Activated CD4-positive, alpha-beta memory T cell treated with anti-CD3 and anti-CD28 coated beads for 36 hours (primary cell): ENCODE measurements at regions not wholly inside any gene's neighbourhood (a gene's known extent, or its start where the extent isn't known, plus 50 kb on each side); places are given as distances from the start of the nearest gene placed in this dataset.

Source experiments
- CTCF ChIA-PET: fragments of 350-600 bp; sonication (Branson Sonifier 250); formaldehyde crosslinking; loops from one replicate; lab custom pipeline; 2021; ENCODE audit warnings: antibody characterized with exemption, inconsistent platforms; lab: Charles Lee
- POLR2A ChIA-PET: fragments of 350-600 bp; sonication (Branson Sonifier 250); formaldehyde crosslinking; loops from one replicate; lab custom pipeline; 2021; ENCODE audit warnings: antibody characterized with exemption; lab: Charles Lee
- DNase-seq: peaks from one replicate; pipeline ENCODE4 v3.0.0-alpha.2; 2020
- H3K27ac Mint-ChIP-seq: one replicate; pipeline ENCODE4 v1.8.0; 2021; ENCODE audit warnings: mixed read lengths
- H3K27me3 Mint-ChIP-seq: one replicate; pipeline ENCODE4 v1.8.0; 2021; ENCODE audit warnings: mixed read lengths
- H3K36me3 Mint-ChIP-seq: one replicate; pipeline ENCODE4 v1.8.0; 2021; ENCODE audit warnings: mixed read lengths
- H3K4me1 Mint-ChIP-seq: one replicate; pipeline ENCODE4 v1.8.0; 2021; ENCODE audit warnings: low read depth, mixed read lengths
- H3K4me3 Mint-ChIP-seq: one replicate; pipeline ENCODE4 v1.8.0; 2021; ENCODE audit warnings: mild to moderate bottlenecking, mixed read lengths
- H3K9me3 Mint-ChIP-seq: one replicate; pipeline ENCODE4 v1.8.0; 2021; ENCODE audit warnings: mixed read lengths
- intact Hi-C: fragments of 100-400 bp; cut with micrococcal nuclease; formaldehyde crosslinking; loops from one replicate; pipeline ENCODE4 v1.15.1; 2023

DNA sequence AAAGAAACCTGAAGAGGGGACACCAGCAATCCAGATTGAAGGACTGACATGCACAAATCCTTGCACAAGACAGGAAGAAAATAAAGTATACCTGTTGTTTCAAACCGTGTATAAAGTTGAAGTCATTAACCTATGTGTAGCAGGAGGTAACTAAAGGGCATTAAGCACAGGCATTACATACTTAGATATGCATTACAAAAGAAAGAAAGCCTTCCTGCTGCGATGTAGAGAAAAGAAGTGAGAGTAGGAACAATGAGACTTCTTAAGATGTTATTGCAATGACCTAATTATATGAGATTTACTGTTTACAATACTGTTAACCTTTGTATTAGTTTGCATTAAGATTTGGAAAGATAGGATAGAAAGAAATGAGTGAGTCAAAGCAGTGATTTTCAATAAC lies 308.9 kb upstream of the PTPRD start:
- Mint-ChIP-seq H3K9me3 (peaks cover 36% of the 10 kb centered on the region), H3K27ac (no peak overlapping the region), H3K36me3 (no peaks in the 10 kb centered on the region), H3K4me1 (no peaks in the 10 kb centered on the region), H3K27me3 (no peaks in the 10 kb centered on the region), H3K4me3 (no peak overlapping the region)
- intact Hi-C loops: no loop called here
- ChIA-PET CTCF (no interaction called here), POLR2A (no interaction called here)
- no peak for DNase-seq

- POLR2A ChIA-PET: no interaction called here
- Mint-ChIP-seq H3K27me3 (no peaks in the 10 kb centered on the region), H3K36me3 (no peaks in the 10 kb centered on the region), H3K4me1 (no peaks in the 10 kb centered on the region), H3K9me3 (peaks cover 33% of the 10 kb centered on the region), H3K27ac (no peak overlapping the region), H3K4me3 (no peak overlapping the region)
- intact Hi-C loops: no loop called here
- CTCF ChIA-PET: no interaction called here
- no peak for DNase-seq
These were observed 313.1 kb upstream of the PTPRD start for GRCh38 chr9:10925896-10926295.

GRCh38 chr9:10928372-10928771 lies 315.6 kb upstream of the PTPRD start:
- H3K9me3 Mint-ChIP-seq: peaks cover 24% of the 10 kb centered on the region
- DNase-seq: no peak
- H3K4me3 Mint-ChIP-seq: no peak overlapping the region
- POLR2A ChIA-PET: no interaction called here
- H3K27me3 Mint-ChIP-seq: no peaks in the 10 kb centered on the region
- H3K36me3 Mint-ChIP-seq: no peaks in the 10 kb centered on the region
- H3K27ac Mint-ChIP-seq: no peak overlapping the region
- no peaks in the 10 kb centered on the region for H3K4me1 Mint-ChIP-seq
- intact Hi-C loops: no loop called here
- CTCF ChIA-PET: no interaction called here

- Mint-ChIP-seq H3K36me3 (no peaks in the 10 kb centered on the region), H3K27me3 (no peaks in the 10 kb centered on the region), H3K9me3 (peaks cover 16% of the 10 kb centered on the region), H3K4me3 (no peak overlapping the region), H3K27ac (no peak overlapping the region), H3K4me1 (no peaks in the 10 kb centered on the region)
- DNase-seq: no peak
- ChIA-PET POLR2A (no interaction called here), CTCF (no interaction called here)
- intact Hi-C loops: no loop called here
These were observed 317.3 kb upstream of the PTPRD start for GRCh38 chr9:10930081-10930480.

- POLR2A ChIA-PET: no interaction called here
- Mint-ChIP-seq H3K4me3 (no peak overlapping the region), H3K36me3 (no peaks in the 10 kb centered on the region), H3K27me3 (no peaks in the 10 kb centered on the region), H3K27ac (no peak overlapping the region), H3K9me3 (peaks cover 17% of the 10 kb centered on the region), H3K4me1 (no peaks in the 10 kb centered on the region)
- CTCF ChIA-PET: no interaction called here
- intact Hi-C loops: no loop called here
- no peak for DNase-seq
These were observed 334.0 kb upstream of the PTPRD start for GRCh38 chr9:10946676-10947410.

DNA sequence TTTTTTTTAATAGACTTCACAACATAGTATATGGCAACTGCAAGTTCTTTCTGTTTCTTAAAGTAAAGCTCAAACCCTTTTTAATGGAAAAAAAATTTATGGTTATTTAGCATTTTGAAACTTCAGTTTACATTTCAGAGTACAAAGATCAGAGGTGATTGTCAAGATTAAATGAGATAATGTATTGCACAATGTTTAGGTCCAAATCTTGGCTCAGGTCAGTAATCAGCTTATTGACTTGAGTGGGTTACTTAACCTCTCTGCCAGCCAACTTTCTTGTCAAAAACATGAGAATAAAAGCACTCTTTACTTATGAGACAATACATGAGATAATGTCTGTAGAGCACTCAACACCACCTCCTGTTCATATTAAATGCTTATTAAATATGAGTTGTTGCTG lies 345.1 kb upstream of the PTPRD start:
- Mint-ChIP-seq H3K4me1 (no peaks in the 10 kb centered on the region), H3K27me3 (no peaks in the 10 kb centered on the region), H3K27ac (no peak overlapping the region)

DNA sequence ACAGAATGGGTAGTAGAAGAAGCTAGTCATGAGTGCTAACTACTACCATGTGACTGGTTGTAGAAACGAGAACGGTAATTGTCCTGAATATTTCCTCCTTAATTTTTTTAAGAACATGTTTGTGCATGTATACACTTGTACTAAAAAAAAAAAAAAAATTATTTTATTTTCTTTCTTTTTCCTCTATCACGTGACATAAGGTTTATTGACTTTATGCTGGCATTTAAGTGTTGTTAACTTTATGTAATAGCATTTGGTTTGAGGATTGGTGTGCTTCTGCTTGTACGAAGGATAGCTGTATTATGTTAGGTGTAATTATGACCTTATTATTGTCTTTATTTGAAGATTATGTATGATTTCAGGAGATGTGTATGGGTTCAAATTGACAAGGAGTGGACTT lies 349.1 kb upstream of the PTPRD start:
- H3K27ac Mint-ChIP-seq: no peak overlapping the region
- intact Hi-C loops: no loop called here
- POLR2A ChIA-PET: no interaction called here
- DNase-seq: no peak
- CTCF ChIA-PET: no interaction called here
- peaks cover 50% of the 10 kb centered on the region for H3K9me3 Mint-ChIP-seq
- H3K4me3 Mint-ChIP-seq: no peak overlapping the region
- H3K36me3 Mint-ChIP-seq: no peaks in the 10 kb centered on the region
- no peaks in the 10 kb centered on the region for H3K4me1 Mint-ChIP-seq
- H3K27me3 Mint-ChIP-seq: no peaks in the 10 kb centered on the region

More for the DNA sequence above, 345.1 kb upstream of the PTPRD start:
- ChIA-PET CTCF (no interaction called here), POLR2A (no interaction called here)
- H3K4me3 Mint-ChIP-seq: no peak overlapping the region
- H3K36me3 Mint-ChIP-seq: no peaks in the 10 kb centered on the region
- peaks cover 37% of the 10 kb centered on the region for H3K9me3 Mint-ChIP-seq
- intact Hi-C loops: no loop called here
- no peak for DNase-seq

DNA sequence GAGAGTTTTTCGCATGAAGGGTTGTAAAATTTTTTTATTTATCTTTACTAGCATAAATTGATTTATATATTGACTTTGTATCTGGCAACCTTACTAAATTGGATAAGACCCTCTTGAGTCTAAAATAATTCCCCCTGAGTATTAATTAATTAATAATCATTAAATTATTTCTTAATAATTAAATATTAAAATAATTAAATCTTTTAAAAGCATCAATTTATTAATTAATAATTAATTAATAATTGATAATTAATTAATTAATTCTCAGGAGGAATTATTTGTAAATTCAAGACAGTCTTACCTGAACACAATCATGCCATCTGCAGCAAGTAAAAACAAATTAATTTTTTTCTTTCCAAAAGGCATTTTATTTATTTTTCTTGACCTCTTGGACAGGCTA lies 370.4 kb upstream of the PTPRD start:
- no peak for DNase-seq
- POLR2A ChIA-PET: no interaction called here
- Mint-ChIP-seq H3K27ac (no peak overlapping the region), H3K27me3 (no peaks in the 10 kb centered on the region), H3K36me3 (no peaks in the 10 kb centered on the region), H3K4me3 (no peak overlapping the region), H3K9me3 (peaks cover 21% of the 10 kb centered on the region), H3K4me1 (no peaks in the 10 kb centered on the region)
- intact Hi-C loops: no loop called here
- CTCF ChIA-PET: no interaction called here

DNA sequence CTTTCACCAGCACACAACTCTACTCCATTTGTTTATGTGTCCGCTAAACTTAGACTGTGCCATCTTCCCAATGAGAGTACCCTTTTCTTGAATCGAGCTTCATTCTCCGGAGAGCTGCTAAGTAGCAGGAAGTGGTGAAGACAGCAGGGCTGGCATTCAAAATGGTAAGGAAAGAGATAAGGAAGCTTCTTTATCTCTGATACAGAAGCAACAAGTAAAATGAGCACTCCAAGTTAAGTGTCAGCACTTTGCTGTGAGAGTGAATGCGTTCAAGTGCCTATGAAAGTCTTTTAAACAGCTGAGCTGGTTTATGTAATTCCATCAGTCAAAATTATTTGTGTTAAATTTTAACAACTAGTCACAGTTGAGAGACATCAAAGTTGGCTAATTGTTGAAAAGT lies 386.8 kb upstream of the PTPRD start:
- ChIA-PET CTCF (no interaction called here), POLR2A (no interaction called here)
- no peak for DNase-seq
- Mint-ChIP-seq H3K27me3 (no peaks in the 10 kb centered on the region), H3K4me3 (no peak overlapping the region), H3K27ac (no peak overlapping the region), H3K4me1 (no peaks in the 10 kb centered on the region), H3K9me3 (peaks cover 15% of the 10 kb centered on the region), H3K36me3 (no peaks in the 10 kb centered on the region)
- intact Hi-C loops: no loop called here

DNA sequence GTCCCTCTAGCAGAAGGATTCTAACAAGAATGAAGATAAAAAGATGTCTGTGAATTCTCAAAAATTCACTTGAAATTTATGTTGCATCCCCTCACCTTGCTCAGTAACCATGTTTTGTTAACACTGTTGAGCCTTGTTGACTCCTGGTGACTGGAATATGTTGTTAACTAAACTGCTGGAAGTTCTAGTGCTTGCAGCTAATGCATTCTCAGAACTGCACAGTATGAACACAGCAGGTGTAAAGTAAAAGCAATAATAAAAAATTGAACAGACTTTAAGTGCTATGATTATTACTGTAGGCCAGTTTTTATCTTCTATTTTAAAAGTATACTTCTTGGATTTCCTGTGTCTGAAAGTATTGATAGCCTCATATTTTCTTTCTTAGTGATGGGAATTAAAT lies 388.7 kb upstream of the PTPRD start:
- Mint-ChIP-seq H3K9me3 (peaks cover 13% of the 10 kb centered on the region), H3K27me3 (no peaks in the 10 kb centered on the region)
- intact Hi-C loops: no loop called here

DNA sequence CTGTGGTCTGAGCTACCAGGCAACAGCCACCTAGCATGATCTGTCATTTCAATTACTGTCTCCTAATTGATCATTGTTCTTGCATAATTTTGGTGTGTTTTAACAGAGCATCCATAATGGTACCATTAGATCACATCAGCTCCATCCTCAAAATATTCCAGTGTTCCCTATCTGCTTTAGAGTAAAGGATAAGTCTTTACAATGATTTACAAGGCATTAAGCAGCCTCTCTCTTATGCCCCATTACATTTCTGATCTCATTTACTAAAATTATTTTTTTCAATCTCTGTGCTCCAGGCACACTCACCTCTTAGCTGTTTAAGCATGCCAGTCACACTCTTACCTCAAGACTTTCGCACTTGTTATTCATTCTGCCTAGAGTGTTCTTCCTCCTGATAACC lies 389.9 kb upstream of the PTPRD start:
- intact Hi-C loops: no loop called here
- ChIA-PET POLR2A (no interaction called here), CTCF (no interaction called here)
- Mint-ChIP-seq H3K4me1 (no peaks in the 10 kb centered on the region), H3K27ac (no peak overlapping the region), H3K27me3 (no peaks in the 10 kb centered on the region), H3K9me3 (peaks cover 10% of the 10 kb centered on the region), H3K36me3 (no peaks in the 10 kb centered on the region), H3K4me3 (no peak overlapping the region)
- DNase-seq: no peak

More for the DNA sequence above, 388.7 kb upstream of the PTPRD start:
- H3K4me1 Mint-ChIP-seq: no peaks in the 10 kb centered on the region
- CTCF ChIA-PET: no interaction called here
- H3K27ac Mint-ChIP-seq: no peak overlapping the region
- POLR2A ChIA-PET: no interaction called here
- DNase-seq: no peak
- no peaks in the 10 kb centered on the region for H3K36me3 Mint-ChIP-seq
- H3K4me3 Mint-ChIP-seq: no peak overlapping the region

DNA sequence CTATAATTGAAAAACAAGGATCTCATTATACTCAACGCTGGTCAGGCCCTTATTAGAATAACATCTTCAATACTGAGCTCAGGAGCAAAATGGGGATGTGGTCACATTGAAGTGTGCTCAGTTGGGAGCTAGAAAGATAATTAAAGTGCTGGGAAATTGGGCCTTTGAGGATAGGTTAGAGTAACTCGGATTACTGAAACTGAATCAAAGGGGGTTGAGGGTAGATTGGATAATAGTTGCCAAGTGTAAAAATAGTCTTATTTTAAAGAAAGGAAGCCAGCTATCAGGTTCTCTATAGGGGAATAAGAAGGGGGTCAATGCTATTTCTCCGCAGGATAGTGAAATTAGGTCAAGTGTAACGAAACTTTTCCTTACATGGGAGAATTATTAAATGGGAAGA lies 391.0 kb upstream of the PTPRD start:
- CTCF ChIA-PET: no interaction called here
- POLR2A ChIA-PET: no interaction called here

DNA sequence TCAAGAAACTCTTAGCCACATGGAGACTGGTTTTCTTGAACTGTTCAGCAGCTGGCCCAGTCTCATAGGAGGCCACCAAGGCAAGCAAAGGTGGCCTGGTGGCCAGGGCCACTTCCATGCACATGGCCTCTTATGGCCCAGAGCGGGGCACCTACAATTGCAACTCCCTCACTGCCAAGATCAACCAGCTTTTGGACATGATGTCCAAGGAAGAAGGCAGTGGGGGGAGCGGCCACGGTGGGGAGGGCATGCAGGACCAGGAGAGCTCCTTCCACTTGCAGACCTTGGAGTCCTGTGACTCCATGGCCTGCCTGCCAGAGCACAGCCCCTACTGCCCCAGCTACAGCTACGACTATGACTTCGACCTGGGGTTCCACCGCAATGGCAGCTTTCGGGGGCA lies 398.9 kb upstream of the PTPRD start:
- ChIA-PET POLR2A (no interaction called here), CTCF (no interaction called here)
- no peak overlapping the region for H3K4me3 Mint-ChIP-seq
- no peaks in the 10 kb centered on the region for H3K27me3 Mint-ChIP-seq
- no peak overlapping the region for H3K27ac Mint-ChIP-seq
- peaks cover 40% of the 10 kb centered on the region for H3K9me3 Mint-ChIP-seq
- DNase-seq: no peak
- H3K4me1 Mint-ChIP-seq: no peaks in the 10 kb centered on the region
- no peaks in the 10 kb centered on the region for H3K36me3 Mint-ChIP-seq
- intact Hi-C loops: no loop called here

More for the DNA sequence above, 391.0 kb upstream of the PTPRD start:
- DNase-seq: no peak
- no peak overlapping the region for H3K4me3 Mint-ChIP-seq
- no peak overlapping the region for H3K27ac Mint-ChIP-seq
- no peaks in the 10 kb centered on the region for H3K36me3 Mint-ChIP-seq
- H3K9me3 Mint-ChIP-seq: peaks cover 13% of the 10 kb centered on the region
- H3K27me3 Mint-ChIP-seq: no peaks in the 10 kb centered on the region
- no peaks in the 10 kb centered on the region for H3K4me1 Mint-ChIP-seq
- intact Hi-C loops: no loop called here
